Spleen (tissue), 7 donors: ENCODE measurements at regions not wholly inside any gene's neighbourhood (a gene's known extent, or its start where the extent isn't known, plus 50 kb on each side); places are given as distances from the start of the nearest gene placed in this dataset.

Experiments used
- CTCF ChIP-seq, 11 experiments: fragments of 200-600 bp in 7 of 11; fragments of 450-650 bp in 4 of 11; sonication (generic) in 4 of 11; IDR thresholded peaks in 8 of 11; conservative IDR thresholded peaks in 3 of 11; 1 replicate in 7 of 11; 2 replicates in 4 of 11; pipeline versions ENCODE4 v1.4.0 to v1.8.0; 2016 to 2021; ENCODE audit warnings: antibody characterized with exemption in 11 of 11, inconsistent platforms in 4 of 11, mild to moderate bottlenecking in 1 of 11
- POLR2A ChIP-seq, 3 donors: fragments of 450-650 bp; IDR thresholded peaks; one replicate each; pipeline ENCODE4 v1.5.1; 2017; ENCODE audit warnings: antibody characterized with exemption in 3 of 3, mild to moderate bottlenecking in 1 of 3
- POLR2AphosphoS5 ChIP-seq, 3 donors: sonication (generic); formaldehyde crosslinking; IDR thresholded peaks; one replicate each; pipeline ENCODE4 v1.5.1; 2017; ENCODE audit warnings: antibody characterized with exemption in 3 of 3
- donor health status: DM: no; HTN: no; CAD: no; lungs with moderate emphysema.
- donor health status: DM: no; HTN: no; CAD: no.
- donor health status: DM: no; HTN: no; CAD: no.

GRCh38 chr9:27771803-27772545, 198.7 kb upstream of the C9orf72 start:
- TF ChIP-seq POLR2A (IDR thresholded peaks at IDR 0.05): no peak
- TF ChIP-seq CTCF (IDR thresholded peaks at IDR 0.05 in 8 of 11, conservative IDR thresholded peaks at IDR 0.05 in 3 of 11): no peak
- TF ChIP-seq POLR2AphosphoS5 (IDR thresholded peaks at IDR 0.05): no peak
